AG09309 (cell line): ENCODE measurements at regions not wholly inside any gene's neighbourhood (a gene's known extent, or its start where the extent isn't known, plus 50 kb on each side); places are given as distances from the start of the nearest gene placed in this dataset.

Experiments used
- DNase-seq: peaks from one replicate; pipeline ENCODE4 v3.0.0-alpha.2; 2010; ENCODE audit warnings: low read depth
- H3K4me3 ChIP-seq: 2 replicates; pipeline ENCODE4 v1.5.1; 2011; ENCODE audit warnings: mild to moderate bottlenecking, low read depth, low read length, moderate library complexity; ENCODE audit not compliant: control insufficient read depth
- CTCF ChIP-seq: IDR thresholded peaks from 2 replicates; pipeline ENCODE4 v1.5.1; 2011; ENCODE audit warnings: mild to moderate bottlenecking, low read depth, low read length, inconsistent platforms; ENCODE audit not compliant: insufficient read depth, control insufficient read depth; ENCODE audit errors: missing control alignments

- H3K4me3 ChIP-seq, result no peak overlapping the region
- no peak for TF ChIP-seq CTCF
- DNase-seq, result no peak
Observed at GRCh38 chr12:13882176-13882575, 99.2 kb downstream of the GRIN2B start.

GRCh38 chr12:13880613-13881012 lies 100.8 kb downstream of the GRIN2B start:
- H3K4me3 ChIP-seq, result no peak overlapping the region
- DNase-seq, result no peak
- TF ChIP-seq CTCF, result no peak

GRCh38 chr12:13875744-13876143 lies 105.7 kb downstream of the GRIN2B start:
- TF ChIP-seq CTCF, result no peak
- H3K4me3 ChIP-seq, result no peak overlapping the region
- DNase-seq, result no peak

- no peak overlapping the region for H3K4me3 ChIP-seq
- TF ChIP-seq CTCF, result no peak
- DNase-seq, result no peak
Observed at GRCh38 chr12:13870255-13870654, 111.1 kb downstream of the GRIN2B start.

- H3K4me3 ChIP-seq, result no peak overlapping the region
- DNase-seq, result peak; percentile 10
- TF ChIP-seq CTCF, result peak; percentile 79
Observed at GRCh38 chr12:13864081-13864673, 117.2 kb downstream of the GRIN2B start.

GRCh38 chr12:13857750-13858149 lies 123.7 kb downstream of the GRIN2B start:
- no peak for DNase-seq
- no peak for TF ChIP-seq CTCF
- H3K4me3 ChIP-seq, result no peak overlapping the region

GRCh38 chr12:13853471-13853870 lies 127.9 kb downstream of the GRIN2B start:
- no peak for DNase-seq
- no peak overlapping the region for H3K4me3 ChIP-seq
- TF ChIP-seq CTCF, result no peak
